ENCODE measurements at regions not wholly inside any gene's neighbourhood (a gene's known extent, or its start where the extent isn't known, plus 50 kb on each side); places are given as distances from the start of the nearest gene placed in this dataset.

GRCh38 chr3:117017135-117017894 is 307.7 kb downstream of the TUSC7 start:
- no peaks in the 10 kb centered on the region for H3K9me3 ChIP-seq
- TF ChIP-seq CTCF (IDR thresholded peaks at IDR 0.05) (no peak), POLR2A (IDR thresholded peaks at IDR 0.05) (no peak)
- no peaks in the 10 kb centered on the region for H3K36me3 ChIP-seq
- no peaks in the 10 kb centered on the region for H3K4me1 ChIP-seq
- DNase-seq, result no peak
- no peak overlapping the region for H3K27ac ChIP-seq
- no peaks in the 10 kb centered on the region for H3K27me3 ChIP-seq
- H3K4me3 ChIP-seq, result no peak overlapping the region

GRCh38 chr3:117018655-117019054 is 309.1 kb downstream of the TUSC7 start:
- Histone ChIP-seq H3K4me1 (no peaks in the 10 kb centered on the region), H3K4me3 (no peak overlapping the region), H3K27ac (no peak overlapping the region), H3K9me3 (no peaks in the 10 kb centered on the region), H3K36me3 (no peaks in the 10 kb centered on the region), H3K27me3 (no peaks in the 10 kb centered on the region)
- TF ChIP-seq CTCF (IDR thresholded peaks at IDR 0.05) (no peak), POLR2A (IDR thresholded peaks at IDR 0.05) (no peak)
- DNase-seq, result no peak

- H3K4me1 ChIP-seq, result no peaks in the 10 kb centered on the region
- TF ChIP-seq POLR2A (IDR thresholded peaks at IDR 0.05) (no peak), CTCF (IDR thresholded peaks at IDR 0.05) (peak in 5 of 6 experiments; percentile 12 to 84 (median 69))
- H3K27ac ChIP-seq, result no peak overlapping the region
- H3K36me3 ChIP-seq, result no peaks in the 10 kb centered on the region
- no peaks in the 10 kb centered on the region for H3K9me3 ChIP-seq
- H3K27me3 ChIP-seq, result no peaks in the 10 kb centered on the region
- DNase-seq, result peak in 2 of 3 donors; percentile 18 to 84
- H3K4me3 ChIP-seq, result no peak overlapping the region
These were observed 309.6 kb downstream of the TUSC7 start for GRCh38 chr3:117019082-117019713.

GRCh38 chr3:117026401-117026800 is 316.8 kb downstream of the TUSC7 start:
- Histone ChIP-seq H3K27ac (no peak overlapping the region), H3K9me3 (no peaks in the 10 kb centered on the region), H3K4me1 (no peaks in the 10 kb centered on the region), H3K4me3 (no peak overlapping the region), H3K27me3 (no peaks in the 10 kb centered on the region), H3K36me3 (no peaks in the 10 kb centered on the region)
- no peak for DNase-seq
- TF ChIP-seq POLR2A (IDR thresholded peaks at IDR 0.05) (no peak), CTCF (IDR thresholded peaks at IDR 0.05) (no peak)

GRCh38 chr3:117035745-117036144 is 326.2 kb downstream of the TUSC7 start:
- H3K4me1 ChIP-seq, result no peaks in the 10 kb centered on the region
- no peak overlapping the region for H3K4me3 ChIP-seq
- TF ChIP-seq CTCF (IDR thresholded peaks at IDR 0.05) (no peak), POLR2A (IDR thresholded peaks at IDR 0.05) (no peak)
- H3K27ac ChIP-seq, result peak overlapping the region in 3 of 4 donors; percentile 17 to 26 (median 19)
- peak in 1 of 3 donors; percentile 50 for DNase-seq
- H3K36me3 ChIP-seq, result no peaks in the 10 kb centered on the region
- H3K9me3 ChIP-seq, result no peaks in the 10 kb centered on the region
- H3K27me3 ChIP-seq, result no peaks in the 10 kb centered on the region

Measured in Peyer's patch (tissue), 4 donors.